ENCODE measurements at regions not wholly inside any gene's neighbourhood (a gene's known extent, or its start where the extent isn't known, plus 50 kb on each side); places are given as distances from the start of the nearest gene placed in this dataset.

DNA sequence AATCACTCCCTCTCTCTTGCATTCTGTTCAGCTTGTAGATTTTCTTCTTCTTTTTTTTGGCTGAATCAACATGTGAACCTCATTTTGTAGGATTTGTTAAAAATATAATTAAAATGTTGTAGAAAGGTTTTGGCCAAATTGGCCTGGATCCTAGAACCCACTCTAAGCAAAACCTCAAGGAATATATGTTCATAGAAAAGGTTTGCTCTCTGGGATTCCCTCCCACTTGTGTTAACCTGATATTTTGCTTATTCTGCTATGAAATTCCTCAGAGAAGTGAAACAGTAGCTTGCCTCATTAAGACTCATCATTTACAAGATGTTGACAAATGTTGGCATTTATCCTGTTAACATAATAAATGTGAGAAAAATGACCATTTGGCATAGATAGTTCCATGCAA lies 456.7 kb downstream of the TMEM182 start:
- TF ChIP-seq, protein P1, sequence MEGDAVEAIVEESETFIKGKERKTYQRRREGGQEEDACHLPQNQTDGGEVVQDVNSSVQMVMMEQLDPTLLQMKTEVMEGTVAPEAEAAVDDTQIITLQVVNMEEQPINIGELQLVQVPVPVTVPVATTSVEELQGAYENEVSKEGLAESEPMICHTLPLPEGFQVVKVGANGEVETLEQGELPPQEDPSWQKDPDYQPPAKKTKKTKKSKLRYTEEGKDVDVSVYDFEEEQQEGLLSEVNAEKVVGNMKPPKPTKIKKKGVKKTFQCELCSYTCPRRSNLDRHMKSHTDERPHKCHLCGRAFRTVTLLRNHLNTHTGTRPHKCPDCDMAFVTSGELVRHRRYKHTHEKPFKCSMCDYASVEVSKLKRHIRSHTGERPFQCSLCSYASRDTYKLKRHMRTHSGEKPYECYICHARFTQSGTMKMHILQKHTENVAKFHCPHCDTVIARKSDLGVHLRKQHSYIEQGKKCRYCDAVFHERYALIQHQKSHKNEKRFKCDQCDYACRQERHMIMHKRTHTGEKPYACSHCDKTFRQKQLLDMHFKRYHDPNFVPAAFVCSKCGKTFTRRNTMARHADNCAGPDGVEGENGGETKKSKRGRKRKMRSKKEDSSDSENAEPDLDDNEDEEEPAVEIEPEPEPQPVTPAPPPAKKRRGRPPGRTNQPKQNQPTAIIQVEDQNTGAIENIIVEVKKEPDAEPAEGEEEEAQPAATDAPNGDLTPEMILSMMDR (IDR thresholded peaks at IDR 0.05), result no peak
- no peak for TF ChIP-seq POLR2A (IDR thresholded peaks at IDR 0.05)
